ENCODE measurements at regions not wholly inside any gene's neighbourhood (a gene's known extent, or its start where the extent isn't known, plus 50 kb on each side); places are given as distances from the start of the nearest gene placed in this dataset.
"Not testable (repeated sequence)": the region's sequence is repeated elsewhere in the genome, so short reads cannot be mapped to it uniquely, and the experiment has no call there.

- H3K4me1 ChIP-seq (ENCODE audit: control insufficient read depth, insufficient read depth, low read length) = peaks cover 2% of the 10 kb centered on the region; the same call in 1 of the 2 replicates
- no peaks in the 10 kb centered on the region for H3K27me3 ChIP-seq (ENCODE audit: control insufficient read depth, insufficient read depth, low read length)
- no peak for DNase-seq (ENCODE audit: low read depth, low spot score)
- H3K9me3 ChIP-seq (ENCODE audit: control insufficient read depth, insufficient read depth, low read length) = no peaks in the 10 kb centered on the region
- no peak overlapping the region for H3K27ac ChIP-seq (ENCODE audit: low read length)
- no peaks in the 10 kb centered on the region for H3K36me3 ChIP-seq (ENCODE audit: control insufficient read depth, insufficient read depth, low read length)
- no peak overlapping the region for H3K4me3 ChIP-seq (ENCODE audit: low read length)
- WGBS (ENCODE audit: insufficient coverage, insufficient read length) = no CpG with 5 or more reads among the region's 6 CpGs
Measured at GRCh38 chr5:142522983-142523382, 162.9 kb downstream of the FGF1 start.

DNA sequence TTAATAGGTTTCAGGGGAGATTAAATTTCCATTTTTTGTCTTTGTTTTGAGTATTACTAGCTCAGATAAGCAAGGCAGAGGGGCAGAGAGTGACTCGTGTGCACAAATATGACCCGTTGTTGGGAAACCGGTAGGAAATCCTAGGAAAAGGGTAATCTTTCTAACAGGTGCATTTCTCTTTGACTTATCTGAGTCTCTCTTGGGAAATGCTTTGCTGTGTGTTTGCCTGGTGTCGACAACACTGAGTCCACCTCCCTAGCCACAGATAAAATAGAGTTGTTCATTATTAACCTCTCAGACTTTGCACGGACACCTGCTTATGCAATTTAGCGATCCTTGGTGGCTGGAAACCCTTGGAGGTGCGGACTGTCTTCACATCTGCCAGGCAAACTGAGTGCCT is 164.2 kb downstream of the FGF1 start:
- DNase-seq (ENCODE audit: low read depth, low spot score) = no peak
- WGBS (ENCODE audit: insufficient coverage, insufficient read length) = no CpG with 5 or more reads among the region's 7 CpGs
- H3K4me1 ChIP-seq (ENCODE audit: control insufficient read depth, insufficient read depth, low read length) = peaks cover 2% of the 10 kb centered on the region; the same call in 1 of the 2 replicates
- no peak overlapping the region for H3K27ac ChIP-seq (ENCODE audit: low read length)
- no peaks in the 10 kb centered on the region for H3K9me3 ChIP-seq (ENCODE audit: control insufficient read depth, insufficient read depth, low read length)
- no peaks in the 10 kb centered on the region for H3K27me3 ChIP-seq (ENCODE audit: control insufficient read depth, insufficient read depth, low read length)
- no peak overlapping the region for H3K4me3 ChIP-seq (ENCODE audit: low read length)
- no peaks in the 10 kb centered on the region for H3K36me3 ChIP-seq (ENCODE audit: control insufficient read depth, insufficient read depth, low read length)

DNA sequence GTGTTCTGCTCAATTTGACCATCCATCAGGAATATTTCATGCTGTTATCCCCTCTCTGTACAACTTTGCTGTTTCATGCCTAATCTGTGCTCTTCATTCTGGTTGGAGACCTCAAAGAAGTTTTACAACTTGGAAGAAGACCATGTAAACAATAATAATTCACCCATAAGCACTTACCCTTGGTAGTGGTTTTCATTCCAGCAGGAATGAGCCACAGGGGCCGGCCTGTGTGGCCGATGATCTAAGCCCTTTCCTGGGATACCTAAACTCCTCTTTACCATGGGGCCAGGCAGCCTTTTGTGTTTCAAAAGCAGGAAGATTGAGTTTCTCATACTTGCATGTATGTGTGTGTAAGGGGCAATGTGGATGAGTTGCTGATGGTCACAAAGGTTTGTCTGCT is 165.0 kb downstream of the FGF1 start:
- Histone ChIP-seq H3K4me3 (ENCODE audit: low read length) (no peak overlapping the region), H3K9me3 (ENCODE audit: control insufficient read depth, insufficient read depth, low read length) (no peaks in the 10 kb centered on the region), H3K27ac (ENCODE audit: low read length) (no peak overlapping the region), H3K4me1 (ENCODE audit: control insufficient read depth, insufficient read depth, low read length) (peaks cover 2% of the 10 kb centered on the region; the same call in 1 of the 2 replicates), H3K27me3 (ENCODE audit: control insufficient read depth, insufficient read depth, low read length) (no peaks in the 10 kb centered on the region), H3K36me3 (ENCODE audit: control insufficient read depth, insufficient read depth, low read length) (no peaks in the 10 kb centered on the region)
- no peak for DNase-seq (ENCODE audit: low read depth, low spot score)
- no CpG with 5 or more reads among the region's 2 CpGs for WGBS (ENCODE audit: insufficient coverage, insufficient read length)

DNA sequence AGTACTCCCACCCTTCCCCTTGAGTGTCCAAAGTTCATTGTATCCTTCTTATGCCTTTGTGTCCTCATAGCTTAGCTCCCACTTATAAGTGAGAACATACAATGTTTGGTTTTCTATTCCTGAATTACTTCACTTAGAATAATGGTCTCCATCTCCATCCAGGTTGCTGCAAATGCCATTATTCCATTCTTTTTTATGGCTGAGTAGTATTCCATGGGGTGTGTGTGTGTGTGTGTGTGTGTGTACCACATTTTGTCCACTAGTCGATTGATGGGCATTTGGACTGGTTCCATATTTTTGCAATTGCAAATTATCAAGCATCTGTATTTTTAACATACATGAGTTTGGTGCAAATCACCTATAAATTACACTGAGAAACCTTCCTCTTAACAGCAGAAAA is 166.0 kb downstream of the FGF1 start:
- not testable (repeated sequence) for H3K27ac ChIP-seq (ENCODE audit: low read length); H3K27me3 ChIP-seq (ENCODE audit: control insufficient read depth, insufficient read depth, low read length); DNase-seq (ENCODE audit: low read depth, low spot score); H3K36me3 ChIP-seq (ENCODE audit: control insufficient read depth, insufficient read depth, low read length); H3K4me1 ChIP-seq (ENCODE audit: control insufficient read depth, insufficient read depth, low read length); H3K9me3 ChIP-seq (ENCODE audit: control insufficient read depth, insufficient read depth, low read length); H3K4me3 ChIP-seq (ENCODE audit: low read length)
- WGBS (ENCODE audit: insufficient coverage, insufficient read length) = no CpG with 5 or more reads among the region's 1 CpG

GRCh38 chr5:142517840-142518239 is 168.1 kb downstream of the FGF1 start:
- H3K4me1 ChIP-seq (ENCODE audit: control insufficient read depth, insufficient read depth, low read length) = peaks cover 2% of the 10 kb centered on the region; the same call in 1 of the 2 replicates
- no peaks in the 10 kb centered on the region for H3K9me3 ChIP-seq (ENCODE audit: control insufficient read depth, insufficient read depth, low read length)
- H3K27ac ChIP-seq (ENCODE audit: low read length) = no peak overlapping the region
- no peak for DNase-seq (ENCODE audit: low read depth, low spot score)
- no peaks in the 10 kb centered on the region for H3K27me3 ChIP-seq (ENCODE audit: control insufficient read depth, insufficient read depth, low read length)
- no CpG with 5 or more reads among the region's 1 CpG for WGBS (ENCODE audit: insufficient coverage, insufficient read length)
- no peak overlapping the region for H3K4me3 ChIP-seq (ENCODE audit: low read length)
- no peaks in the 10 kb centered on the region for H3K36me3 ChIP-seq (ENCODE audit: control insufficient read depth, insufficient read depth, low read length)

DNA sequence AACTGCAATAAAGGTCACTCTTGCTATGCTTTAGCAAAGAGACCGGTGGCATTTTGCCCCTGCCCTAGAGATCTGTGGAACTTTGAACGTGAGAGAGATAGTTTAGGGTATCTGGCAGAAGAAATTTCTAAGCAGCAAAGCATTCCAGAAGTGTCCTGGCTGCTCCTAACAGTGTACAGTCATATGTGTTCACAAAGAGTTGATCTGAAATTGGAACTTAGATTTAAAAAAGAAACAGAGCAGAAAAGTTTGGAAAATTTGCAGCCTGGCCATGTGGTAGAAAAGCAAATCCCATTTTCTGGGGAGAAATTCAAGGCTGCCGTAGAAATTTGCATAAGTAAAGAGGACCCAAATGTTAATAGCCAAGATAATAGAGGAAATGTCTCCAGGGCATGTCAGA is 169.2 kb downstream of the FGF1 start:
- WGBS (ENCODE audit: insufficient coverage, insufficient read length) = no CpG with 5 or more reads among the region's 3 CpGs
- no peaks in the 10 kb centered on the region for H3K9me3 ChIP-seq (ENCODE audit: control insufficient read depth, insufficient read depth, low read length)

DNA sequence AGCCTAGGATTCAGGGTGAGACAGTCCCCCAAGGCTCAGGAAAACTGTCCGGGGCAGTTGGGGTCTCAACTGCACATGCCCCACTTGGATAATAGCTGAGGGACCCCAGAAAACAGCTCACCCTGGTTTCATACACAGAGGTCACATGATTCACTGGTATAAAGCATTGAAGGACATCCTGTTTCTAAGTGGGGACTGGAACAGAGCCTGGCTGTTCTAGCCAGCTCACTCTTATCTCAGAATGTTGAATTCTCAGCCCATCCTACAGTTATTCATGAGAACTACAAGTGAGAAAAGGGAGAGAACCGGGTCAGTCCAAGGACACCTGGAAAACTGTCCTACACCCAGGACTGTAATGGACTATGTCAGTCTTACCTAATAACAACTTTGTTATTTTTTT is 170.9 kb downstream of the FGF1 start:
- Histone ChIP-seq H3K4me3 (ENCODE audit: low read length) (no peak overlapping the region), H3K27me3 (ENCODE audit: control insufficient read depth, insufficient read depth, low read length) (no peaks in the 10 kb centered on the region), H3K9me3 (ENCODE audit: control insufficient read depth, insufficient read depth, low read length) (no peaks in the 10 kb centered on the region), H3K36me3 (ENCODE audit: control insufficient read depth, insufficient read depth, low read length) (no peaks in the 10 kb centered on the region), H3K4me1 (ENCODE audit: control insufficient read depth, insufficient read depth, low read length) (no peaks in the 10 kb centered on the region), H3K27ac (ENCODE audit: low read length) (no peak overlapping the region)
- DNase-seq (ENCODE audit: low read depth, low spot score) = no peak
- WGBS (ENCODE audit: insufficient coverage, insufficient read length) = no CpG with 5 or more reads among the region's 2 CpGs

More for the DNA sequence above, 169.2 kb downstream of the FGF1 start:
- no peaks in the 10 kb centered on the region for H3K36me3 ChIP-seq (ENCODE audit: control insufficient read depth, insufficient read depth, low read length)
- DNase-seq (ENCODE audit: low read depth, low spot score) = no peak
- H3K4me1 ChIP-seq (ENCODE audit: control insufficient read depth, insufficient read depth, low read length) = peaks cover under 1% of the 10 kb centered on the region; the same call in 1 of the 2 replicates
- no peaks in the 10 kb centered on the region for H3K27me3 ChIP-seq (ENCODE audit: control insufficient read depth, insufficient read depth, low read length)
- H3K4me3 ChIP-seq (ENCODE audit: low read length) = no peak overlapping the region
- H3K27ac ChIP-seq (ENCODE audit: low read length) = no peak overlapping the region

GRCh38 chr5:142514196-142514595 is 171.7 kb downstream of the FGF1 start:
- Histone ChIP-seq H3K36me3 (ENCODE audit: control insufficient read depth, insufficient read depth, low read length) (no peaks in the 10 kb centered on the region), H3K4me3 (ENCODE audit: low read length) (no peak overlapping the region), H3K4me1 (ENCODE audit: control insufficient read depth, insufficient read depth, low read length) (no peaks in the 10 kb centered on the region), H3K9me3 (ENCODE audit: control insufficient read depth, insufficient read depth, low read length) (no peaks in the 10 kb centered on the region), H3K27ac (ENCODE audit: low read length) (no peak overlapping the region), H3K27me3 (ENCODE audit: control insufficient read depth, insufficient read depth, low read length) (no peaks in the 10 kb centered on the region)
- no CpG with 5 or more reads among the region's 3 CpGs for whole genome bisulfite sequencing (ENCODE audit: insufficient coverage, insufficient read length)
- DNase-seq (ENCODE audit: low read depth, low spot score) = no peak

GRCh38 chr5:142512043-142513042 is 173.5 kb downstream of the FGF1 start:
- Histone ChIP-seq H3K27me3 (ENCODE audit: control insufficient read depth, insufficient read depth, low read length) (no peaks in the 10 kb centered on the region), H3K36me3 (ENCODE audit: control insufficient read depth, insufficient read depth, low read length) (no peaks in the 10 kb centered on the region), H3K9me3 (ENCODE audit: control insufficient read depth, insufficient read depth, low read length) (no peaks in the 10 kb centered on the region), H3K4me1 (ENCODE audit: control insufficient read depth, insufficient read depth, low read length) (no peaks in the 10 kb centered on the region), H3K27ac (ENCODE audit: low read length) (no peak overlapping the region), H3K4me3 (ENCODE audit: low read length) (no peak overlapping the region)
- no CpG with 5 or more reads among the region's 16 CpGs for WGBS (ENCODE audit: insufficient coverage, insufficient read length)
- DNase-seq (ENCODE audit: low read depth, low spot score) = no peak

GRCh38 chr5:142511358-142511757 is 174.5 kb downstream of the FGF1 start:
- no CpG with 5 or more reads among the region's 2 CpGs for WGBS (ENCODE audit: insufficient coverage, insufficient read length)
- H3K4me1 ChIP-seq (ENCODE audit: control insufficient read depth, insufficient read depth, low read length) = no peaks in the 10 kb centered on the region
- DNase-seq (ENCODE audit: low read depth, low spot score) = no peak
- no peak overlapping the region for H3K4me3 ChIP-seq (ENCODE audit: low read length)
- H3K36me3 ChIP-seq (ENCODE audit: control insufficient read depth, insufficient read depth, low read length) = no peaks in the 10 kb centered on the region
- no peak overlapping the region for H3K27ac ChIP-seq (ENCODE audit: low read length)
- H3K9me3 ChIP-seq (ENCODE audit: control insufficient read depth, insufficient read depth, low read length) = no peaks in the 10 kb centered on the region
- H3K27me3 ChIP-seq (ENCODE audit: control insufficient read depth, insufficient read depth, low read length) = no peaks in the 10 kb centered on the region

Measured in iPS DF 6.9 (cell line).